Caco-2 (cell line): ENCODE measurements at regions not wholly inside any gene's neighbourhood (a gene's known extent, or its start where the extent isn't known, plus 50 kb on each side); places are given as distances from the start of the nearest gene placed in this dataset.
"Not testable (repeated sequence)": the region's sequence is repeated elsewhere in the genome, so short reads cannot be mapped to it uniquely, and the experiment has no call there.

ENCODE experiments used
- BruUV-seq: library from RNA; stranded (reverse); fragments of 400-500 nt; replicated peaks from 2 replicates; lab custom pipeline; 2021; lab: Mats Ljungman, UMichigan
- CTCF ChIA-PET: fragments of 300-600 bp; sonication (Branson Sonifier 250); formaldehyde crosslinking; loops from one replicate; lab custom pipeline; 2022; ENCODE audit warnings: antibody characterized with exemption; lab: Charles Lee
- POLR2A ChIA-PET: fragments of 300-600 bp; sonication (Branson Sonifier 250); formaldehyde crosslinking; loops from one replicate; lab custom pipeline; 2022; ENCODE audit warnings: antibody characterized with exemption; lab: Charles Lee
- DNase-seq, 2 experiments: peaks; one replicate each; pipeline versions ENCODE4 v3.0.0 to v3.0.0-alpha.2; 2020 to 2022
- H3K27me3 ChIP-seq: replicated peaks from 2 replicates; pipeline ENCODE4 v1.6.0; 2011; ENCODE audit warnings: low read length; ENCODE audit not compliant: control insufficient read depth, insufficient read depth
- H3K36me3 ChIP-seq: 2 replicates; pipeline ENCODE4 v1.5.1; 2011; ENCODE audit warnings: low read length; ENCODE audit not compliant: control insufficient read depth, insufficient read depth
- H3K4me1 ChIP-seq: fragments of 250-450 bp; sonication (Bioruptor Pico); 2 replicates; pipeline ENCODE4 v1.5.1; 2020; ENCODE audit warnings: mild to moderate bottlenecking
- H3K4me3 ChIP-seq: 2 replicates; pipeline ENCODE4 v1.5.1; 2011; ENCODE audit warnings: low read depth, mild to moderate bottlenecking, control low read depth, low read length
- H3K9me3 ChIP-seq: fragments of 250-450 bp; sonication (Bioruptor Pico); 2 replicates; pipeline ENCODE4 v1.5.1; 2020; ENCODE audit warnings: mild to moderate bottlenecking, moderate library complexity
- H3K27ac Mint-ChIP-seq: one replicate; pipeline ENCODE4 v1.8.0; 2022; ENCODE audit warnings: mixed read lengths; ENCODE audit not compliant: unreplicated experiment
- H3K27me3 Mint-ChIP-seq: one replicate; pipeline ENCODE4 v1.8.0; 2022; ENCODE audit warnings: mixed read lengths; ENCODE audit not compliant: insufficient read depth, unreplicated experiment
- H3K36me3 Mint-ChIP-seq: one replicate; pipeline ENCODE4 v1.8.0; 2022; ENCODE audit warnings: mild to moderate bottlenecking, mixed read lengths; ENCODE audit not compliant: insufficient read depth, unreplicated experiment
- H3K4me1 Mint-ChIP-seq: one replicate; pipeline ENCODE4 v1.8.0; 2022; ENCODE audit warnings: low read depth, mixed read lengths; ENCODE audit not compliant: unreplicated experiment
- H3K4me3 Mint-ChIP-seq: one replicate; pipeline ENCODE4 v1.8.0; 2022; ENCODE audit warnings: mild to moderate bottlenecking, moderate library complexity, mixed read lengths; ENCODE audit not compliant: unreplicated experiment
- H3K9me3 Mint-ChIP-seq: one replicate; pipeline ENCODE4 v1.8.0; 2022; ENCODE audit warnings: mixed read lengths; ENCODE audit not compliant: unreplicated experiment
- intact Hi-C: fragments of 100-400 bp; cut with micrococcal nuclease; formaldehyde crosslinking; loops from one replicate; pipeline ENCODE4 v1.10.0; 2022; ENCODE audit not compliant: unreplicated experiment
- TF ChIP-seq, protein P1 (sequence below), 2 experiments: fragments of 200-600 bp in 1 of 2; IDR thresholded peaks; 1 replicate in 1 of 2; 2 replicates in 1 of 2; pipeline versions ENCODE4 v1.5.1 to v1.8.0; 2011 to 2022; ENCODE audit warnings: antibody characterized with exemption in 1 of 2, control low read depth in 1 of 2, inconsistent platforms in 1 of 2, low read depth in 1 of 2, low read length in 1 of 2, mild to moderate bottlenecking in 1 of 2, moderate library complexity in 1 of 2; ENCODE audit not compliant: insufficient read depth in 1 of 2, severe bottlenecking in 1 of 2, unreplicated experiment in 1 of 2

DNA sequence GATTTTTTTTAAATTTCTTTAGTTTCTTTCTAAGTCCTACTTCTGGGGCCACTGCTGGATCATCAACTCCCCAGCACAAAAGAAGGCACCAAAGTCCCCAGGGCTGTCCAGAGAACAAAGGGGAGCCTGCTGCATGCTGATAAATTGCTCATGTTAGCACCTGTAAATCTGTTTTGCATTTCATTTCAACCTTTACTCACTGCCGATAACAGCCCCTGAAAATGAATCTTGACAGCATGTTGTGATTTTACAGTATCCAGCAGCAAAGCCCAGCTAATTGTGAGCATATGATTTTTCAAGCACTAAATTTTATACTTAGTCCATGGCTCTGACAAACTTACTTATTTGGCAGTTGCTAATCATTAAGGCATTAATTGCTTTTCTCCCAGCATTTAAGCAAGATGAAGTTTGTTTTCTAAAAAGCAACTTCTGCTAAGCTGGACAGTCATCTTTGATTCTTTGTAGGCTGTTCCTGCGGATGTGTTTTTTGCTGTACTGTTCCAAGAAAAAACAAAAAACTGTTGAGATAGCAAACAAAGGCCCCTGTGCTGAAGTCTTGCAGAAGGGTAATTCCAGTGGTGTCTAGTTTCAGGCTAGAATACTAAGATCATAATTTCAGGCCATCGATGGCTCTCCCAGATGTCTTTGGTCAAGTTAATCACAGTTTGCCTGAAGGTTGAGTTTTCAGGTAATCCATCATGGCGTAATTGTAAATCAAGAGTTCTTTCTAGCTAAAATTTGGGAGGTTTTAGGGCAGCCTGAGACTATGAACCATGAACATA lies 73.1 kb upstream of the GAS1 start:
- ChIA-PET CTCF (no interaction called here), POLR2A (no interaction called here)
- H3K27ac Mint-ChIP-seq = no peak overlapping the region
- H3K36me3 Mint-ChIP-seq = no peaks in the 10 kb centered on the region
- no TSS peak for BruUV-seq
- no peaks in the 10 kb centered on the region for H3K9me3 Mint-ChIP-seq
- Histone ChIP-seq H3K36me3 (no peaks in the 10 kb centered on the region), H3K4me1 (no peaks in the 10 kb centered on the region), H3K4me3 (no peak overlapping the region), H3K27me3 (no peaks in the 10 kb centered on the region), H3K9me3 (no peaks in the 10 kb centered on the region)
- H3K4me1 Mint-ChIP-seq = no peaks in the 10 kb centered on the region
- H3K27me3 Mint-ChIP-seq = peaks cover 2% of the 10 kb centered on the region
- intact Hi-C loops = no loop called here
- no peak for DNase-seq
- H3K4me3 Mint-ChIP-seq = no peak overlapping the region
- TF ChIP-seq, protein P1, sequence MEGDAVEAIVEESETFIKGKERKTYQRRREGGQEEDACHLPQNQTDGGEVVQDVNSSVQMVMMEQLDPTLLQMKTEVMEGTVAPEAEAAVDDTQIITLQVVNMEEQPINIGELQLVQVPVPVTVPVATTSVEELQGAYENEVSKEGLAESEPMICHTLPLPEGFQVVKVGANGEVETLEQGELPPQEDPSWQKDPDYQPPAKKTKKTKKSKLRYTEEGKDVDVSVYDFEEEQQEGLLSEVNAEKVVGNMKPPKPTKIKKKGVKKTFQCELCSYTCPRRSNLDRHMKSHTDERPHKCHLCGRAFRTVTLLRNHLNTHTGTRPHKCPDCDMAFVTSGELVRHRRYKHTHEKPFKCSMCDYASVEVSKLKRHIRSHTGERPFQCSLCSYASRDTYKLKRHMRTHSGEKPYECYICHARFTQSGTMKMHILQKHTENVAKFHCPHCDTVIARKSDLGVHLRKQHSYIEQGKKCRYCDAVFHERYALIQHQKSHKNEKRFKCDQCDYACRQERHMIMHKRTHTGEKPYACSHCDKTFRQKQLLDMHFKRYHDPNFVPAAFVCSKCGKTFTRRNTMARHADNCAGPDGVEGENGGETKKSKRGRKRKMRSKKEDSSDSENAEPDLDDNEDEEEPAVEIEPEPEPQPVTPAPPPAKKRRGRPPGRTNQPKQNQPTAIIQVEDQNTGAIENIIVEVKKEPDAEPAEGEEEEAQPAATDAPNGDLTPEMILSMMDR (IDR thresholded peaks at IDR 0.05; ENCODE audit: insufficient read depth in 1 of 2, low read depth in 1 of 2, low read length in 1 of 2, severe bottlenecking in 1 of 2, unreplicated experiment in 1 of 2) = no peak

DNA sequence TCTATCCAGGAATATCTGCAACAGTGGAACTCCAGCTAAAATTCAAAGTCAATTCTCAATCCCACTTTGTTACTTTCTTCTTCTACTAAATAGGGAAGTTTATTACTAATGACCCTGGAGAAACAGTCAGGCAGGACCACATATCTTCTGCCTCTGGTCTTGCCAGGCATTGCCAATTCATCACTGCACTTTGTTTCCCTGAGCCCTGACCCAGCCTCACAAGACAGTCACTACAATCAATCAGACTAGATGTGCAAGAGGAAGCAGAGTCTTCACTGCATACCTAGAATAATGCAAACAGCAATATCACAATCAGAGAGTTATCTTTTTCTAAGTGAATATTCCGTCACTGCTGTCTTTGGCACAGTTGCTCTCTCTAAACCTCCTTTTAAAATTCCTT lies 74.9 kb upstream of the GAS1 start:
- Mint-ChIP-seq H3K4me1 (no peaks in the 10 kb centered on the region), H3K27ac (no peak overlapping the region), H3K27me3 (no peaks in the 10 kb centered on the region), H3K36me3 (no peaks in the 10 kb centered on the region), H3K9me3 (no peaks in the 10 kb centered on the region), H3K4me3 (no peak overlapping the region)
- TF ChIP-seq, protein P1 (IDR thresholded peaks at IDR 0.05; ENCODE audit: insufficient read depth in 1 of 2, low read depth in 1 of 2, low read length in 1 of 2, severe bottlenecking in 1 of 2, unreplicated experiment in 1 of 2) = no peak
- no peaks in the 10 kb centered on the region for H3K36me3 ChIP-seq
- no peak overlapping the region for H3K4me3 ChIP-seq
- H3K27me3 ChIP-seq = no peaks in the 10 kb centered on the region
- POLR2A ChIA-PET = no interaction called here
- intact Hi-C loops = no loop called here
- H3K9me3 ChIP-seq = no peaks in the 10 kb centered on the region
- no peak for DNase-seq
- BruUV-seq = no TSS peak
- CTCF ChIA-PET = no interaction called here
- no peaks in the 10 kb centered on the region for H3K4me1 ChIP-seq

DNA sequence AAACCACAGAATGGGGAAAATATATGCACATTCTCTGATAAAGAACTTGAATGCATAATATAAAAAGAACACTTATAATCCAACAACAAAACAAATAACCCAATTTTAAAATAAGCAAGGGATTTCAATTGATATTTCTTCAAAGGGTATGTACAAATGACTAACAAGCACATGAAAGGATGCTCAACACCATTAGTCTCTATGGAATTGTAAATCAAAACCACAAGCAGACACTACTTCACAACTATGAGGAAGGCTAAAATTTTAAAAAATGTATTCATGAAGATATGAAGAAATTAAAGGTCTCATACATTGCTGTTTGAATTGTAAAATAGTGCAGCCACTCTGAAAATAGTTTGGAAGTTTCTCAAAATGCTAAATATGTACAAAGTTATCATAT lies 78.9 kb upstream of the GAS1 start:
- ChIA-PET CTCF (no interaction called here), POLR2A (no interaction called here)
- Mint-ChIP-seq H3K9me3 (no peaks in the 10 kb centered on the region), H3K36me3 (no peaks in the 10 kb centered on the region), H3K4me1 (no peaks in the 10 kb centered on the region), H3K27me3 (no peaks in the 10 kb centered on the region), H3K27ac (no peak overlapping the region), H3K4me3 (no peak overlapping the region)
- TF ChIP-seq, protein P1 (IDR thresholded peaks at IDR 0.05; ENCODE audit: insufficient read depth in 1 of 2, low read depth in 1 of 2, low read length in 1 of 2, severe bottlenecking in 1 of 2, unreplicated experiment in 1 of 2) = no peak
- no peaks in the 10 kb centered on the region for H3K36me3 ChIP-seq
- H3K4me1 ChIP-seq = no peaks in the 10 kb centered on the region
- no peaks in the 10 kb centered on the region for H3K9me3 ChIP-seq
- intact Hi-C loops = no loop called here
- BruUV-seq = no TSS peak
- DNase-seq = no peak
- H3K4me3 ChIP-seq = no peak overlapping the region
- H3K27me3 ChIP-seq = no peaks in the 10 kb centered on the region

DNA sequence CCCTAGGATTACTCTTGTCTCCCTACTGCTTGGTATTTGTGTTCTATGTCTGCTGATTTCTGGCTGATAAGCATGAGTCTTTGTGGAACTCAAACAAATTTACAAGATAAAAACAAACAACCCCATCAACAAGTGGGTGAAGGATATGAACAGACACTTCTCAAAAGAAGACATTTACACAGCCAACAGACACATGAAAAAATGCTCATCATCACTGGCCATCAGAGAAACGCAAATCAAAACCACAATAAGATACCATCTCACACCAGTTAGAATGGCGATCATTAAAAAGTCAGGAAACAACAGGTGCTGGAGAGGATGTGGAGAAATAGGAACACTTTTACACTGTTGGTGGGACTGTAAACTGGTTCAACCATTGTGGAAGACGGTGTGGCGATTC lies 81.5 kb upstream of the GAS1 start:
- H3K4me3 Mint-ChIP-seq, H3K27ac Mint-ChIP-seq, H3K4me3 ChIP-seq, H3K9me3 ChIP-seq, intact Hi-C loops, POLR2A ChIA-PET, H3K4me1 ChIP-seq, H3K36me3 Mint-ChIP-seq, H3K27me3 ChIP-seq, H3K9me3 Mint-ChIP-seq, H3K4me1 Mint-ChIP-seq, DNase-seq, BruUV-seq, H3K27me3 Mint-ChIP-seq, H3K36me3 ChIP-seq, CTCF ChIA-PET: not testable (repeated sequence)
